ENCODE measurements at regions not wholly inside any gene's neighbourhood (a gene's known extent, or its start where the extent isn't known, plus 50 kb on each side); places are given as distances from the start of the nearest gene placed in this dataset.

- H3K36me3 ChIP-seq (ENCODE audit: insufficient read depth), result no peaks in the 10 kb centered on the region
- Mint-ChIP-seq H3K36me3 (ENCODE audit: low read depth) (no peaks in the 10 kb centered on the region), H3K4me1 (peaks cover 3% of the 10 kb centered on the region), H3K4me3 (no peak overlapping the region), H3K9me3 (no peaks in the 10 kb centered on the region), H3K27ac (no peak overlapping the region), H3K27me3 (ENCODE audit: insufficient read depth, low read depth, poor library complexity) (no peaks in the 10 kb centered on the region)
- no peak overlapping the region for H3K4me2 ChIP-seq
- TF ChIP-seq REST (IDR thresholded peaks at IDR 0.05; ENCODE audit: unreplicated experiment) (no peak), ZNF114 (CRISPR knock-in tag; IDR thresholded peaks at IDR 0.05) (no peak), CREB1 (CRISPR knock-in tag; IDR thresholded peaks at IDR 0.05; ENCODE audit: low read depth) (no peak), STAT1 (IDR thresholded peaks at IDR 0.05; ENCODE audit: unreplicated experiment) (no peak), CTCF (conservative IDR thresholded peaks at IDR 0.05; ENCODE audit: low read depth in 2 of 2) (no peak), POLR2AphosphoS5 (IDR thresholded peaks at IDR 0.05; ENCODE audit: low read depth) (no peak), EZH2 (IDR thresholded peaks at IDR 0.05; ENCODE audit: low read depth, unreplicated experiment) (no peak), ZNF462 (CRISPR knock-in tag; IDR thresholded peaks at IDR 0.05) (no peak), EZH2phosphoT487 (IDR thresholded peaks at IDR 0.05; ENCODE audit: unreplicated experiment) (no peak), ZNF331 (CRISPR knock-in tag; IDR thresholded peaks at IDR 0.05; ENCODE audit: low read depth) (no peak), NANOG (IDR thresholded peaks at IDR 0.05; ENCODE audit: borderline replicate concordance) (no peak), JUNB (IDR thresholded peaks at IDR 0.05; ENCODE audit: unreplicated experiment) (no peak), ETS1 (IDR thresholded peaks at IDR 0.05) (no peak)
- H3K4me1 ChIP-seq (ENCODE audit: insufficient read depth), result no peaks in the 10 kb centered on the region
- H2AFZ ChIP-seq, result no peak overlapping the region
- H3K9me2 ChIP-seq (ENCODE audit: insufficient read depth), result no peaks in the 10 kb centered on the region
- H4K20me1 ChIP-seq (replicated peaks; ENCODE audit: insufficient read depth), result no peaks in the 10 kb centered on the region
- no peaks in the 10 kb centered on the region for H3K79me2 ChIP-seq (replicated peaks; ENCODE audit: insufficient read depth)
- H3K27me3 ChIP-seq (ENCODE audit: insufficient read depth), result no peaks in the 10 kb centered on the region
- DNase-seq (ENCODE audit: low spot score) (no peak), ATAC-seq (no peak)
- no peaks in the 10 kb centered on the region for H3F3A ChIP-seq (replicated peaks; ENCODE audit: low read depth)
- no peak overlapping the region for H3K27ac ChIP-seq (ENCODE audit: low read depth)
- no peak overlapping the region for H3K4me3 ChIP-seq
Observed at GRCh38 chr4:155591738-155592143, 74.9 kb upstream of the GUCY1A1 start.

Data from GM23338 (cell line).